GM12864 (cell line): ENCODE measurements at regions not wholly inside any gene's neighbourhood (a gene's known extent, or its start where the extent isn't known, plus 50 kb on each side); places are given as distances from the start of the nearest gene placed in this dataset.
"Not testable (repeated sequence)": the region's sequence is repeated elsewhere in the genome, so short reads cannot be mapped to it uniquely, and the experiment has no call there.

Experiments used
- DNase-seq: peaks from one replicate; pipeline ENCODE4 v3.0.0-alpha.2; 2011; ENCODE audit warnings: low read depth
- H3K4me3 ChIP-seq: 2 replicates; pipeline ENCODE4 v1.5.1; 2011; ENCODE audit warnings: mild to moderate bottlenecking, low read depth, low read length, control low read depth
- CTCF ChIP-seq: IDR thresholded peaks from 2 replicates; pipeline ENCODE4 v1.5.1; 2011; ENCODE audit warnings: low read depth, mild to moderate bottlenecking, moderate library complexity, low read length, control low read depth, inconsistent platforms; ENCODE audit errors: missing control alignments

GRCh38 chr1:212166244-212166643, 119.0 kb upstream of the PPP2R5A start:
- H3K4me3 ChIP-seq: no peak overlapping the region
- no peak for TF ChIP-seq CTCF

GRCh38 chr1:212166644-212167043, 118.6 kb upstream of the PPP2R5A start:
- H3K4me3 ChIP-seq: no peak overlapping the region
- DNase-seq: no peak

More at GRCh38 chr1:212166244-212166643, 119.0 kb upstream of the PPP2R5A start:
- DNase-seq: no peak

GRCh38 chr1:212167098-212167497, 118.1 kb upstream of the PPP2R5A start:
- H3K4me3 ChIP-seq: no peak overlapping the region
- no peak for TF ChIP-seq CTCF
- no peak for DNase-seq

More at GRCh38 chr1:212166644-212167043, 118.6 kb upstream of the PPP2R5A start:
- no peak for TF ChIP-seq CTCF

GRCh38 chr1:212173567-212173966, 111.6 kb upstream of the PPP2R5A start:
- DNase-seq: no peak
- H3K4me3 ChIP-seq: no peak overlapping the region

GRCh38 chr1:212174295-212174694, 110.9 kb upstream of the PPP2R5A start:
- not testable (repeated sequence) for DNase-seq, H3K4me3 ChIP-seq

More at GRCh38 chr1:212173567-212173966, 111.6 kb upstream of the PPP2R5A start:
- no peak for TF ChIP-seq CTCF

- no peak for TF ChIP-seq CTCF
- DNase-seq: no peak
- no peak overlapping the region for H3K4me3 ChIP-seq
These were observed 107.7 kb upstream of the PPP2R5A start for GRCh38 chr1:212177542-212177941.

- no peak overlapping the region for H3K4me3 ChIP-seq
- TF ChIP-seq CTCF: no peak
- no peak for DNase-seq
These were observed 106.4 kb upstream of the PPP2R5A start for GRCh38 chr1:212178851-212179250.
